ENCODE measurements at regions not wholly inside any gene's neighbourhood (a gene's known extent, or its start where the extent isn't known, plus 50 kb on each side); places are given as distances from the start of the nearest gene placed in this dataset.

GRCh38 chrX:25213611-25214010, 197.8 kb upstream of the ARX start:
- TF ChIP-seq EZH2phosphoT487 (conservative IDR thresholded peaks at IDR 0.05; ENCODE audit: low read length), result no peak
- TF ChIP-seq, protein P1, sequence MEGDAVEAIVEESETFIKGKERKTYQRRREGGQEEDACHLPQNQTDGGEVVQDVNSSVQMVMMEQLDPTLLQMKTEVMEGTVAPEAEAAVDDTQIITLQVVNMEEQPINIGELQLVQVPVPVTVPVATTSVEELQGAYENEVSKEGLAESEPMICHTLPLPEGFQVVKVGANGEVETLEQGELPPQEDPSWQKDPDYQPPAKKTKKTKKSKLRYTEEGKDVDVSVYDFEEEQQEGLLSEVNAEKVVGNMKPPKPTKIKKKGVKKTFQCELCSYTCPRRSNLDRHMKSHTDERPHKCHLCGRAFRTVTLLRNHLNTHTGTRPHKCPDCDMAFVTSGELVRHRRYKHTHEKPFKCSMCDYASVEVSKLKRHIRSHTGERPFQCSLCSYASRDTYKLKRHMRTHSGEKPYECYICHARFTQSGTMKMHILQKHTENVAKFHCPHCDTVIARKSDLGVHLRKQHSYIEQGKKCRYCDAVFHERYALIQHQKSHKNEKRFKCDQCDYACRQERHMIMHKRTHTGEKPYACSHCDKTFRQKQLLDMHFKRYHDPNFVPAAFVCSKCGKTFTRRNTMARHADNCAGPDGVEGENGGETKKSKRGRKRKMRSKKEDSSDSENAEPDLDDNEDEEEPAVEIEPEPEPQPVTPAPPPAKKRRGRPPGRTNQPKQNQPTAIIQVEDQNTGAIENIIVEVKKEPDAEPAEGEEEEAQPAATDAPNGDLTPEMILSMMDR (IDR thresholded peaks at IDR 0.05; ENCODE audit: insufficient read depth, low read length, poor library complexity, severe bottlenecking), result no peak
